NCI-H2029 treated with DMSO at 0.1 percent for 48 hours (cell line): ENCODE measurements at regions not wholly inside any gene's neighbourhood (a gene's known extent, or its start where the extent isn't known, plus 50 kb on each side); places are given as distances from the start of the nearest gene placed in this dataset.
"Not testable (repeated sequence)": the region's sequence is repeated elsewhere in the genome, so short reads cannot be mapped to it uniquely, and the experiment has no call there.

Experiments used
- DNase-seq: peaks from one replicate; lab custom pipeline; 2025; lab: John Stamatoyannopoulos, UW

DNA sequence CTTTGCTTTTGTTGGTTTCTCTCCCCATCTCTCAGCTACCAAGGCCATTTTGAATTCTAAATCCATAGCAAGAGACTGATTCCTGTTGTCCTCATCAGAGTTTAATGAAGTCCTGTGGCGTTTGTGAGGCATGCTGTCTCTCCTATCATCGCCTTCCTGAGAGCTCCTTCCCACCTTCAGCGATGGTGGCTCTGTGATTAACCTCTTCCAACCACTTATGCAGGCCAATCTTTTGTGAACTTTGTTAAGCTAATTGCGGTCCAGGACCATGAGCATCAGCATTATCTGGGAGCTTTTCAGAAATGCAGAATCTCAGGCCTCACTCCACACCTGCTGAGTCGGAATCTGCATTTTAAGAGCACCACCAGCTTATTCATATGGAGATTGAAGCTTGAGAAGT, 272.5 kb upstream of the CDYL start:
- DNase-seq: no peak

DNA sequence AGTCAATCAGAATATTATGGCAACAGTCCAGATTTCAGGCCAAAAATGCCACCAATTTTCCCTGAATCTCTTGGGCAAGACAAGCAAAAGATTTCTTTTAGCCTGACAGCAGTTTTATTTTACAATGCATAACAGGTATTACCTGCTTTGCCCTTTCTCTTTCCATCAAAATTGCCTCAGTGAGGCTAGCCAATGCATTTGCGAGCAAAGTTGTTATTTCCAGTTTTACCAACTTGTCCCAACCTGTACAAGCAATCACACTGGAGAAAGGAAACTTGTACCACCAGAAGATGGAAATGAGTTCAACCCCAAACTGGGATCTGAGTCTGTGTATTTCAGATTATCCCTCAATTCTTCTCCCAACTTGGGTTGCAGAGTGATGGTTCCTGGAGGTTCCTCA, 279.9 kb upstream of the CDYL start:
- DNase-seq: no peak

DNA sequence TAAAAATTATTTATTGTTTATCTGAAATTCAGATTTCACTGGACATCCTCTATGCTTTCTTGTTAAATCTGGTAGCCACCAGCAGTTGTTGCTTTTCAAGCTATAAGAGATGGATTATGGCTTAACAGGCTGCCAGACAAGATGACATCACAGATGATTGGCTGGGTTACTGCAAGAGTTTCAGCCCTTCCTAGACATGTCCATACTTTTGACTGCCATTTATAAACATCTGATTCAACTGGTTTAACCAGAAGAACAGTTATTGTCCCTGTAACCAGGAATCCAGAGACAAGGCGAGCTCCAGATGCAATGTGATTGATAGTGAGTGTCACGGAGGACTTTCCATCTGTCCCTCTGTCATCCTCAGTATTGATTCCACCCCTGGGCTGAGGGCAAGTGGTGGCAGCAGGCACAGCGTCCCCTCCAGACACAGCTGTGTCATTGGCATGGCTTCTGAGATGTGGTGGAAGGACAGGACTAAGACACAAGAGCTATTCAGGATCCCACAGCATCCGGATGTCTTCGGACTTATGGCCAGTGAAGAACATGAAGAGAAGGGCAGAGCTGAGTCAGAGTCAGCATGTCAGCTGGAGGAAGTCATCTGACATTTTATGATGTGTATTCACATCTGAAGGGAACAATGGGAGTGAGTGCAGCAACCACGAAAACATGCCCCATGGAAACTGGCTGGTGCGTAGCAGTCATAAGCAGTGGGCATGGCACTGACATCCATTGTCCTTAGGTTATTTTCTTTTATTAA, 284.5 kb upstream of the CDYL start:
- DNase-seq: no peak

DNA sequence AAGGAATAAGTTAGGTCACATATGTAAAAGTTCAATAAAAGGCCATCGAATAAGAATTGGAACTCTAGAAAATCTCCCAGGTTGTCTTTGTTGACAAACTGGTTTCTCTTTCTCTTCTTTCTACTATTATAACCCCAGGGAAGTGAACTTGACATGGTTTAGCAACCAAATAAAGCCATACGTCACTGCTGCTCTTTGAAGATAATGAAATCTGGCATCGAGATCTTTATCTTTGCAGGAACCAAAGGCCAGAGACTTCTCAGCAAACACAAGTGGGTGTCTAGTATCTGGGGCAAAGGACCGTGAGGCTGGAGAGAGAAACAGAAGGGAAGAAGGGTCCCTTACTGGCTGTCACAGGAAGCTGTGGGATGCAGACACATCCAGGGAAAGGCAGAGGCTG, 286.7 kb upstream of the CDYL start:
- DNase-seq: no peak

DNA sequence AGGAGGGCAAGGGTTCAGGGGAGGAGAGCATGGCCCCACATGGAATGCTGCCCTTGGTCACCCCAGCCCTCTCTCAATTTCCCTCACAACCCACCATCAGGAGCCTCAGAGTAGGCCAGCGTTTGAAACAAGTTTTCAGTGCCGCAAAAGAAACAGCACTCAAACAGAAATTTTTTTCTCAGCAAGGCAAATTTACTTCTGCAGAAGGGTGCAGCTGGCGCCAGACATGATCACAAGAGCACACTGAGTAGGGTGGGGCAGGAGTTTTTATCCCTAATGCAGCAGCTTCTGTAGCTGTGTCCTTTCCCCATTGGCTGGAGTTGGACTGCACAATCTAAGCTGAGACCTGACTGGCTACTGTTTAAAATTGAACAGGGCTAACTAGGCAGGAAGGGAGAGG, 287.8 kb upstream of the CDYL start:
- DNase-seq: no peak

DNA sequence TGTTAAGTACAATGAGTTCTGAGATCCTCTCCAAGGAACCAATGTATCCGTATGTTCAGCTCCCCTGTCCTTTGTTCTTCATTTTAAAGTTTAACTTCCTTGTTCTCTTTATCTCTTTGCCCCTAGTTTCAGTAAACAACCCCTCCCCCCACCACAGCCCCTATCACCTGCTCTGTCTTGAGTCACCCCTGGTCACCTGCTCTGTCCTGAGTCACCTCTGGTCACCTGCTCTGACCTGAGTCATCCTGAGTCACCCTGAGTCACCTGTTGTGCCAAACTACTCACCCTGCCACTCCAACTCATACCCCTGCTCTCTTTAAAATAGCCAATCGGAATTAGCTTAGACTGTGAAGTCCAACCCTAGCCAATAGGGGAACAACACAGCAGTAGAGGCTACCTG, 288.7 kb upstream of the CDYL start:
- no peak for DNase-seq

DNA sequence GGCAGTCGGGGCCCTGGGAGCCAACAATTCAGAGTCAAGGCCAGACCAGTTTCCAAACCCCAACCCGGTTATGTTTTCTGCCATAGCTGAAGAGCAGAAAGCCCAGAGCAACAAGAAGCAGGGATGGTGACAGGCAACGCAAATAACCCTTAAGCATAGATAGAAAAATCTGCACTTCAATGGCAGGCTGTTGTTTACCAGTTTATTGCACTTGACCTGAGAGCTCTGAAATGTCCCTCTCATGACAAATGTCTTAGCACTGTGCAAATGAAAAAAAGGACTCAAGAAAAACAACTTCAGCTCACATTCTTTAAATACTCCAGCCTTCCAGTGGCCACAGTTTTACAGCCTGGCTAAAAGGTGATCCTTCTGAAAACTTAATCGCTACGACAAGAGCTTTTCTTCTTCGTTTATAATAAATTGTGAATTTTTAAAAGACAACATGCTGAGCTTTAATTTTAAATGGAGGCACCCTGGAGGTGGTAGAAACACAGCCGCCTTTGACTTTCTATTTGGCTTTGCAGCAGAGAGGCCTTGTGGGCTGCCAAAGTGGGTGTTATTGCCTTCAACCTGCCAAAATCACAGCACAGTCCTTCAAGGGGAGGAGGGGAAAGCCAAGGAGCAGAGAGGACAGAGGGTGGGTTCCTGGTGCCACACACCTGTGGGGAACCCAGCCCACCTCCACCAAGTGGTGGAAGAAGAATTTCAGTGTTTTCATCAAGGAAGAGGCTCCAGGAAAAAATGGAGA, 289.5 kb upstream of the CDYL start:
- no peak for DNase-seq

DNA sequence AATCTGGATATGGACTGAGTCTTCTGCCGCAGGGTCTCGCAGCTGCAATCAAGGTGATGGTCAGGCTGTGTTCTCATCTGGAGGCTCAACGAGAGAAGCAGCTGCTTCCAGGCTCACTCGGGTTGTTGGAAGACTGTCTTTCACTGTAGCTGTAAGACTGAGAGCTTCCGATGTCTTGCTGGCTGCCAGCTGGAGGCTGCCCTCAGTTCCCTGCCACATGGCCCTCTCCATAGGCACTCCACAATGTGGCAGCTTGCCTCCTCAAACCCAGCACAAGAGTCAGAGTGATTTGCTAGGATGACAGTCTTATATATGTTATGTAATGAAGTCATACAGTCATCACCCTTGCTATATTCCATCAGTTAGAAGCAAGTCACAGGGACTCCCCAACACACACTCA, 290.5 kb upstream of the CDYL start:
- no peak for DNase-seq

DNA sequence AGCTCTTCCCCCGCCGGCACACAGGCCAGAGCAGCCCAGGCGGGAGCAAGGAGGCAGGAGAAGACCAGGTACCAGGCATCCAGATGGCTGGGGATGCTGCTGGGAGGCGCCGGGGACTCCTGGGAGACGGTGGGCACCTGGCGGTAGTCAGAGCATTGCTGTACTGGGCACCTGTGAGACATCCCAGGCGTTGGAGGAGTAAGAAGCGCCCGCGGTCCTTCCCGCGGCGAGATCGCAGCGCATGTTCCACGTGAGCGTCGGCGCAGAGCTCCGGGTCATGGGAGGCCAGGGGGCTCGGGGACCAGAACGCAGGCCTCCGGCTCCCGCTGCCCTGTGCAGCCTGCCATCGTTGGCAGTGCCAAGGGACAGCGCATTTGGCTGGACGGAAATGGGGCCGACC, 293.7 kb upstream of the CDYL start:
- DNase-seq: no peak

DNA sequence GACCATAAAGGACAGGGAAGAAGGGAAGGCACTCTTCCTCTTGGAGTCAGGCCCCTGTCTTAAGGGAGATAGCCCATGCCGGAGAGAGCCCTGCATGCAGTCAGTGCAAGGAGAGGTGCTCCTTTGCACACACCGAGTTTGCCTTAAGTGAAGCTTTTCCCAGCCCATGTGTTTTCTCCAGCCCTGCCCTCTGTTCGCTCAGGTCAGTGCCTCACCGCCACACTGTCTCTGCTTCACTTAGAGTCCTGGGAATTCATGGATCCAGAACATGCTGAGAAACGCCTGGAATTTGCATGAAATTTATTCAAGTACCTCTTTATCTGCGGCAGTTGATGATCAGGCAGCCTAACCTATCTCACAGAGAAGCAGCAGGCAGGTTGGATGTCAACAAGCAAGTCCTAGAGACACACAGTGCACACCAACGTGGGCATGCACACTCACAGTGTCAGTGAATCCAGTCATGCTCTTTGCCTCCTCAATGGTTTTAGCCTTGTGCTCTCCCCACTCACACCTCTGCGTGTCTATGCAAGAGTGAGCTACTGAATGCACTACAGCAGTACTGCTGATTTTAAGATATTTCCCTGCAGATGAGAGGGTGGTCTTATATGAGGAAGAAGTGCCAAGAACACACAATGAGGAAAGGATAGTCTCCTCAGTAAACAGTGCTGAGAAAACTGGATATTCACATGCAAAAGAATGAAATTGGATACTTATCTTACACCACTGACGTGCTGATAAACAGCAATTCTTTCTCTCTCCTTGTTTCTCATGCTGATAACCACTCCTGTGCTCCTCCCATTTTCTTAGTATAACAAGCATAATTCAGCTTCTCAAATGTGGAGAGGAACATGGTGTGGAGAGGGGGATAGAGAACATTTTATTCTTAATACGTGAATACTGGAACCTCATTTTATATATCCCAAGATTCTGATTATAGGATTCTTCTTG, 295.1 kb upstream of the CDYL start:
- DNase-seq: no peak

DNA sequence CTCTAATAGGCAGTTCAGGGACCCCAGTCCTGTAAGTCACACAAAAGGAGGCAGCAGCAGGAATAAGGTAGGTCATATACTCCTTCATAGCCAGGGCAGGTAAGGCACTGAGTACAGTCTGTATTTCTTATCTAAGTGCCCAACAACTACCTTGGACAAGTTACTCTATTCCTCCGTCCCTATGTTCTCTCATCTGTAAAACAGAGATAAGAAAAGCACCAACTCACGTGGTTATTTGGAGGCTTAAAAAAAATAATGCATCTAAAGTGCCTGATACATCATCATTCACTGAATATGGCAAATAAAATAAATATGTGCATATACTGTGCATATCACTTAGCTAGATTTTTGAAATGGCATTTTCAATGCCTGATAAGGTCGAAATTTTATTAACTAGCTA, 298.1 kb upstream of the CDYL start:
- no peak for DNase-seq

DNA sequence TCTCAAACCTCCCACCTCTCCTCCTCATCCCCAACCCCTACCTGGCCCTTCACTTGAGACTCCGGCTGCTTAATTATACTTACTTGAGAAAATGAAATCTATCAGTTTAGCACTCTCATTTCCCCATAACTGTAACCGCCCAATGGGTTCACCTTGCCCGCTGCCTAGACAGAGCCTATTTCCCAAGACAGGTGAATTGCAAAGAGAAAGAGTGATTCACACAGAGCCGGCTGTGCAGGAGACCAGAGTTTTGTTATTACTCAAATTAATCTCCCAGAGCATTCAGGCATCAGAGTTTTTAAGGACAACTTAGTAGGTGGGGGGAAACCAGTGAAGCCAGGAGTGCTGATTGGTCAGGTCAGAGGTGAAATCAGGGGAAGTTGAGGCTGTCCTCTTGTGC, 301.4 kb upstream of the CDYL start:
- DNase-seq: no peak

DNA sequence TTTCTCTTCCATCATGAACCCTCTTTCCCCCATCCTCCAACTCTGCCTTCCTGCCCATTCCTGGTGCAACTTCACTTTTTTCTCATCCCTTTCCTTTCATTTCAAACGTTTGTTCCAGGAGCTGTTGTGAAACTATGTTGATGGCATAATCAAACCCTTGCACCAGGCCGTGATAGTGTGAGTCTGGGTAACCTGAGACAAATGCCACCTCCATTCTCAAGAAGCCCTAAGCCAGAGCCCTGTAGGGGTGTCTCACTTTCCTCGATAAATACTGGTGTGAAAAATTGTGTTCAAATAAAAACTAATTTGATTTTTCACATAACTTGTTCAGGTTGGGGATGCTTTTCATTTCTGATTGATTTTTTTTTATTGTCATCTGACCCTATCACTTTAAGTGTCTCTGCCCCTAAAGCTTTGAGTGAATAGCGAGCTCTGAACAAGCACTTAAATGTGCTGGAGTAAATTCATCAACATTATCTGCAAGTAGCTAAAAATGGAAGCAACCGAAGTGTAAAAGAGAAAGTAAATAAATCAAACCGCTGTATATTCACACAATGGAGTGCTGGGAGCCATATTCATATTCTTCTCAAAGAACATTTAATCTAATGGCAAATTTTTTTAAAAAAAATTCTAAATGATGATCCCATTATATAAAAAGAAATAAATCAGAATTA, 303.1 kb upstream of the CDYL start:
- peak; percentile 75 for DNase-seq

DNA sequence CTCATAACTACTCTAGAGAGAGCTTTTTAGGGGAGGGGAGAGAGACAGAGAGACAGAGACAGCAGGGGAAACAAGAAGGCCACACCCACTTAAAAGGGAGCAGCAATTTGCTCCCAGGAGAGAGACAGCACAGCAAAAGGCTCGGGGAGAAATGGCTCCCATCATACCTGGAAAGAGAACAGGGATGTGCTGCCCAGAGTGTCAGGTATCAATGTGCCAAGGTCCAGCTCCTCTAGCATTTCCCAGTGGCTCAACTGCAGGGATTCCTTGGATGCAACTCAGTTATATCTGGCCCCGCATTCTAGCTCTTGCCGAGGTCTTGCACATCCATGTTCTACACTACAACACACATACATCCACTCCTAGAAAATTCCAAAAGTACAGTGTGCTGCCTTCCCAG, 304.0 kb upstream of the CDYL start:
- DNase-seq: no peak

DNA sequence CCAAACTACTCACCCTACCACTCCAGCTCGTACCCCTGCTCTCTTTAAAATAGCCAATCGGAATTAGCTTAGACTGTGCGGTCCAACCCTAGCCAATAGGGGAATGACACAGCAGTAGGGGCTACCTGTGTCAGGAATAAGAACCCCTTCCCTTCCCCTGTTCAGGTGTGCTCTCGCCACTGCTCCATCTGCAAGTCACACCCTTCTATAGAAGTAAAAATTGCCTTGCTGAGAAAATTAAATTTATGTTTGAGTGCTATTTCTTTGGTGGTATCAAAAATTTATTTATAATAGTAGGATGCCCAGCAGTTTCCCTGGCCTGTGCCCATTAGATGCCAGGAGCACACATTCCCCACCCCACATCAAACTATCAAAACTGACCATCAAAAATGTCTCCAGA, 304.7 kb upstream of the CDYL start:
- not testable (repeated sequence) for DNase-seq

DNA sequence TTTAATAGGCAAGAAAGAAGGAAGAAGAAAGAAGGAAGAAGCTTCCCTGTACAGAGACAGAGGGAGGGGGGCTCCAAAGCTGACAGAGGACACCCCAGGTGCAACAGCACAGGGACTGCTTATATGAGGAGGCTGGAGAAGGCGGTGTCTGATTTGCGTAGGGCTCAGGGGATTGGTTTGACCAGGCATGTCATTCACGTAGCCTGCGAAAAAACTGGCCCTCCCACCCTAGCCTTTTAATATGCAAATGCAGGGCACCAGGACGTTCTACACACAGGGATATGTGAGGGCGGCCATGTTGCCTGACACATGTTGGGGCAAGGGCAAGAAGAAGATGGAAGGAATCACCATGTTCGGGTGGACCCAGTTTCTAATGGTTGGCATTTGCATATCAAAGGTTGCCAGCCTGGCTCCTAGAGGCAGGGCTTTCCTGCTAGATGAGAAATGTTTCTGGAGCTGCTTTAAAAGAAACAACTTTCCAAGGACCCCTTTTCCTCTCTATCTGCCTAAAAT, 305.4 kb upstream of the CDYL start:
- DNase-seq: no peak

DNA sequence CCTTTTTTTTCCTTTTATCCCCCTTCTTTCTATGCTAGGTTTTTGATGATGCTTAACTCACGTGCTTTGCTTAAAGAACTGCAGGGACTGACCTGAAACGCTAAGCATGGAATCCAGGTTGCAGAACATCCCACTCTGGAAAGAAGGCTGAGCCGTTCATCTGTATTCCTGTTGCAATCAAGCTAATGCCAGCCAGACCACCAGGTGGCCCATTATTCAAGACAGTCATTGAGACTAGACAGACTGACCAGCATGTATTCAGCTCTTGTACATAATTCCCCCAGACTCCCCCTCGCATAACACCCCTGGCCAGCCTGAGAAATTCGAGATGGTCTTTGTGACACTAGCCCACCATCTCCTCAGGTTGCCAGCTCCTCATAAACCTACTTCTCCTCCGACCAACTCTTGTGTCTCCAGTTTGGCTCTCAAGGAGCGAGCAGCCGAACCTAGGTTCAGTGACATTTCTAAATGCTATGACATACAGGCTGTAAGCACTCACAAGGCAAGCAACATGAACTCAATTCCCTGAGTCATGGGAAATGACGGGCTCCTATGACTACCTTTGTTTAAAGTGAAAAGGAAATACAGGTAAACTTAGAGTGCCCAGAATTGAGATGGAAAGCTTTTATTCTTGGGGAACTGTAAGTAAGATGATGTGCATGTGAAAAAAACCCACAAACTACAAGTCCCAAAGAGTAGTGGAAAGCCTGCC, 309.3 kb upstream of the CDYL start:
- no peak for DNase-seq

DNA sequence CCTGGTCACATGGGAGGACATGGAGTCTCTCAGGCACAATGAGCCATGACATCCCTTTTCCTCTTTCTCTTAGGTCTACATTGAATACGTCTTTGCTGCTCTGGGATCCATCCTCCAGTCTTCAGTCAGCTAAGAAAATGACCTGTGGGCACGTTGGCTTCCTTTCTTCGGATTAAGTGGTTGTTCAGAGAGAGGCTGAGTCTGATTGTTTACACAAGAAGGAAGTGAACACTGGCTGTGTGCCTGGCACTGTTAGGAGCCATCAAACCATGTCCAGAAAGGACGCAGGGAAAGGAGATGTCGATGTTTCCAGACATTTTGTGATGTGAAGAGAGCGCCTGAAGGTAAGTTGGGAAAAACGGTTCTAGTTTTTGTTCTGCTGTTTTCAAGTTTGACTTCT, 309.9 kb upstream of the CDYL start:
- DNase-seq: peak; percentile 87

DNA sequence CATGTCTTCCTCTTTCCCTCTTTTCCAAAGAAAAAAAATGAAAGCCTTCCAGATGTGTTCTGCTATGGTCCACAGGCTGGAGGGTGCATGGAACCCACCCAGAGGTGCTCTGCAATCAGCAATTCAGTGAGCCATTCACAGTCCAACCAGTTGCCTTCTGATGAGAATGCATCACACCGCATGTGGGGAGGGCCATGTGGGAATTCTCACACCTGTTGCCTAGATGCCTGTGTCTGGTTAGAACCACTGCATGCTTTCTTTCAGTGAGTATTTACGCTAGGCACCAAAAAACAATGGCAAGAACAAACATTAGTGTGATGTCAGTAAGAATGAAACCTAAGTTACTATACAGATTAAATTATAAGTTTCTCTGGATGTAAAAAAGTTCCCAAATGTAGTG, 311.6 kb upstream of the CDYL start:
- DNase-seq: no peak

DNA sequence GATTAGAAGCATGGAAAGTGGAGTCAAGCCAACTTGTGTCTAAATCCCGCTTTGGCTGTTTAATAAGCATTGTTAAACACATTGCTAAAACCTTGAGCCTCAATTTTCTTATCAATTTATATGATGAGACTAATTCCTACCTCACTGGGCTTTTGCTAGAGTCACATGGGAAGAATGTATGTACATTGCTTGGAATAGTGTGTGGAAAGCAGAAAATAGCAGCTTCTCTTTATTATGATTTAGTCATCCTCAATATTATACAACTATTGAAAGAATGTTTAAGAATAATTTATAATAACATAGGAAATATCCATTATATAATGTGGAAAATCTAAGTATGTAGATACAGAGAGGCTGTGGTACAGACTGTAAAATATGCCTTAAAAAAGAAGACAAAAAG, 313.0 kb upstream of the CDYL start:
- DNase-seq: no peak
